Omental fat pad (tissue), 3 donors: ENCODE measurements at regions not wholly inside any gene's neighbourhood (a gene's known extent, or its start where the extent isn't known, plus 50 kb on each side); places are given as distances from the start of the nearest gene placed in this dataset.

Experiments
- ATAC-seq: fragments of 150-250 bp; one replicate; pipeline ENCODE4 v1.9.1; 2016; ENCODE audit warnings: mild to moderate bottlenecking, moderate library complexity; ENCODE audit not compliant: low FRiP score
- DNase-seq: peaks from one replicate; pipeline ENCODE4 v3.0.0-alpha.2; 2019; ENCODE audit warnings: low spot score
- CTCF ChIP-seq, 3 donors: fragments of 450-650 bp; IDR thresholded peaks; one replicate each; pipeline ENCODE4 v1.5.1; 2016 to 2017; ENCODE audit warnings: antibody characterized with exemption in 3 of 3, mild to moderate bottlenecking in 3 of 3, moderate library complexity in 2 of 3

GRCh38 chr1:47616036-47616435 is 178.2 kb downstream of the FOXD2 start:
- TF ChIP-seq CTCF (IDR thresholded peaks at IDR 0.05) = no peak
- DNase-seq (no peak), ATAC-seq (no peak)

GRCh38 chr1:47616906-47617305 is 179.1 kb downstream of the FOXD2 start:
- ATAC-seq (no peak), DNase-seq (no peak)
- TF ChIP-seq CTCF (IDR thresholded peaks at IDR 0.05) = no peak

DNA sequence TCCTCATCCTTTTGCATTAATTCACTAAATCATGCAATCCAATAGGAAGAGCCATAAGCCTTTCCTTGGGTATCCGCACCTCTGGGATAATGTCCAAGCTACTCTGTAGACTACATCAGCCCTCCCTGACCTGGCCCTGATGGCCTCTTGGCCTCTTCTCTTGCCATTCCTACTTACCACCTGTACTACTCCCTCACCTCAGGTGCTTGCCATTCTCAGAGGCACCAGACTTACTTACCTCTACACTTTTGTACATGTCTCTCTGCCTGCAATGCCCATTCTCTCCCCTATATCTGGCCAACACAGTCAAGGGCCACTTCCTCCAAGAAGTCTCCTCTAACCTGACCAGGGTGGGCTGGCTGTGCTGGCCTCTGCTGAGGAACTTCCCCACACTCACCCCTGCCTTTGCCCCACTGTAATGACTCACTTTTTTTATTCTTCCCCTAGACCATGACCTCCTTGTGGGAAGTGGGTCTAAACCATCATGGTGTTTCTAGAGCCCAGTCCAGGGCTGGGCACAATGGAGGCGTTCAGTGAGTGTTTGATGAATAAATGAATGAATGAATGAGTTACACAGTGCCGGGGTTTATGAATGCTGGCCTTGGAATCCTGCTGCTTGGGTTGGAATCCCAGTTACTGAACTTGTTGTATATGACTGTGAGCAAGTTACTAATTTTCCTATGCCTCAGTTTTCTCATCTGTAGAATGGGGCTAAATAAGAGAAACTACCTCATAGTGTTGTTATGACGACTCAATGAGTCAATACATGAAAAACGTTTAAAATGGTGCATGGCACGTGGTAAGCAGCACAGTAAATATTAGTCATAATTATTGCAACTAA is 179.8 kb downstream of the FOXD2 start:
- TF ChIP-seq CTCF (IDR thresholded peaks at IDR 0.05) = no peak
- ATAC-seq (no peak), DNase-seq (no peak)

GRCh38 chr1:47618222-47618720 is 180.4 kb downstream of the FOXD2 start:
- ATAC-seq (no peak), DNase-seq (no peak)
- TF ChIP-seq CTCF (IDR thresholded peaks at IDR 0.05) = no peak

DNA sequence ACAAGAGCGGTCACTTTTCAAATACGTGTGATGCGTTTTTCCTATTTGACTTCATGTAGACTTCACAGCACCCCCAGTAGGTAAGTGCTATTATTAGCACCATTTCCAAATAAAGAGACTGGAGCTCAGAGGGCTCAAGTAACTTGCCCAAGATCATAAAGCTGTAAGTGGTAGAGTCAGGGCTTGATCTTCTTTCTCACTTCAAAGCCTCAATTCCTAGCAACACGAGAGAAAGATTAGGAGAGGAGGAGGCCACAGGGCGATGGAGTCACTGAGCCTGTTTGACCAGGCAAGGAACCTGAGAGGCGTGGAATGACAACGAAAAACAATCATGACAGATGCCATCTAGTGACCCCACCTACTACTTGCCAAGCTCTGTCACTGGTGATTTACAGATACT is 181.0 kb downstream of the FOXD2 start:
- DNase-seq (no peak), ATAC-seq (no peak)
- TF ChIP-seq CTCF (IDR thresholded peaks at IDR 0.05) = no peak

GRCh38 chr1:47621483-47621882 is 183.6 kb downstream of the FOXD2 start:
- ATAC-seq = no peak
- DNase-seq = no peak
- TF ChIP-seq CTCF (IDR thresholded peaks at IDR 0.05) = no peak

GRCh38 chr1:47621977-47622376 is 184.1 kb downstream of the FOXD2 start:
- DNase-seq (no peak), ATAC-seq (no peak)
- no peak for TF ChIP-seq CTCF (IDR thresholded peaks at IDR 0.05)
